GM12865 (cell line): ENCODE measurements at regions not wholly inside any gene's neighbourhood (a gene's known extent, or its start where the extent isn't known, plus 50 kb on each side); places are given as distances from the start of the nearest gene placed in this dataset.

Source experiments
- DNase-seq: peaks from one replicate; pipeline ENCODE4 v3.0.0; 2010; ENCODE audit warnings: low read depth
- H3K4me3 ChIP-seq: 2 replicates; pipeline ENCODE4 v1.5.1; 2011; ENCODE audit warnings: mild to moderate bottlenecking, low read depth, low read length, control low read depth
- TF ChIP-seq, protein P1 (sequence below): IDR thresholded peaks from 2 replicates; pipeline ENCODE4 v1.5.1; 2011; ENCODE audit warnings: low read length, control low read depth, low read depth, inconsistent platforms; ENCODE audit not compliant: insufficient read depth; ENCODE audit errors: missing control alignments

GRCh38 chr14:79924551-79924950, 286.8 kb downstream of the DIO2 start:
- DNase-seq = no peak
- TF ChIP-seq, protein P1, sequence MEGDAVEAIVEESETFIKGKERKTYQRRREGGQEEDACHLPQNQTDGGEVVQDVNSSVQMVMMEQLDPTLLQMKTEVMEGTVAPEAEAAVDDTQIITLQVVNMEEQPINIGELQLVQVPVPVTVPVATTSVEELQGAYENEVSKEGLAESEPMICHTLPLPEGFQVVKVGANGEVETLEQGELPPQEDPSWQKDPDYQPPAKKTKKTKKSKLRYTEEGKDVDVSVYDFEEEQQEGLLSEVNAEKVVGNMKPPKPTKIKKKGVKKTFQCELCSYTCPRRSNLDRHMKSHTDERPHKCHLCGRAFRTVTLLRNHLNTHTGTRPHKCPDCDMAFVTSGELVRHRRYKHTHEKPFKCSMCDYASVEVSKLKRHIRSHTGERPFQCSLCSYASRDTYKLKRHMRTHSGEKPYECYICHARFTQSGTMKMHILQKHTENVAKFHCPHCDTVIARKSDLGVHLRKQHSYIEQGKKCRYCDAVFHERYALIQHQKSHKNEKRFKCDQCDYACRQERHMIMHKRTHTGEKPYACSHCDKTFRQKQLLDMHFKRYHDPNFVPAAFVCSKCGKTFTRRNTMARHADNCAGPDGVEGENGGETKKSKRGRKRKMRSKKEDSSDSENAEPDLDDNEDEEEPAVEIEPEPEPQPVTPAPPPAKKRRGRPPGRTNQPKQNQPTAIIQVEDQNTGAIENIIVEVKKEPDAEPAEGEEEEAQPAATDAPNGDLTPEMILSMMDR = no peak
- no peak overlapping the region for H3K4me3 ChIP-seq

DNA sequence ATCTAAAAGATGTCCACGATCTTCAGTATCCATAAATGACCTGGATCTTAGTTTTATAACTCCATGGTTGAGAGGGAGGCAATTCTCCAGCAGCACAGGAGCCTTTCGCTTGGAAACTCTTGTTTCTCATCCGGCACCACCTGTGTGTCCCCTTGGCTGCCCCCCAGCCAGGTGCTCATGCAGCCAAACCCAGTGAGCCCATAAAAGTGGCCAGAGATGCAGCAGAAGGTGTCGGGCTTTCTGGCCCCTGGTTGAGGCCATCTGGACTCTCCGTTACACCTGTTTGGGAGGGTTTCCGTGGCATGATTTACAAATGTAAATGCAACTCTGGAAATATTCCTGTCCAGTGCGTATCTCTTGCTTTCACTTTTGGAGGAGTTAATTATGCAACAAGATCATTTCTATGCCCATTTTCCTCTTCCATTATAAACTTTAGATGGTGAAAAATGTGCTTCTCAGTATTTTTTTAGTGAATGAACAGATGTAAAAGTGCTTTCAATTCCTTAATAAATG, 291.1 kb downstream of the DIO2 start:
- TF ChIP-seq, protein P1 = no peak
- no peak overlapping the region for H3K4me3 ChIP-seq
- DNase-seq = no peak
